Left renal cortex interstitium (tissue), 4 donors: ENCODE measurements at regions not wholly inside any gene's neighbourhood (a gene's known extent, or its start where the extent isn't known, plus 50 kb on each side); places are given as distances from the start of the nearest gene placed in this dataset.

ENCODE experiments used
- DNase-seq, 4 donors: peaks; one replicate each; pipeline ENCODE4 v3.0.0-alpha.2; 2013; ENCODE audit warnings: low read depth in 4 of 4, low spot score in 2 of 4, missing footprints in 1 of 4

DNA sequence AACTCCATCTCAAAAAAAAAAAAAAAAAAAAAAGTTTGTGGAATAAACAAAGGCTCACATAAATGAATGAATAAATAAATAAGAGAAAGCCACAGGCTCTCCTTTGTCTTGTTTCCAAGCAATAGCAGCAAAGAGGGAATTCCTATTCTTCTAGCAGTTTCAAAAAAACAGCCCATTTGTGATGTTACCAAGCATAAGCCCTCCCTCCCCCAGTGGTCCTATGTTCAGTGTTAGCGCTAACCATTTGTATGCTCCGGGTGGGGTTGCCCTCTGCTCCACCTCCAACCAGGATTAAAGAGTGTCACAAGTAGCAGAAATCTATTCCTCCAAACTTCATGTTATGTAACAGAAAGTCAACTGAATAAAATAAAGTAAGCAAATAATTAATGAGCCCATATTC, 1215.0 kb upstream of the TENM4 start:
- no peak for DNase-seq

GRCh38 chr11:80650966-80651365, 1210.1 kb upstream of the TENM4 start:
- DNase-seq: no peak

DNA sequence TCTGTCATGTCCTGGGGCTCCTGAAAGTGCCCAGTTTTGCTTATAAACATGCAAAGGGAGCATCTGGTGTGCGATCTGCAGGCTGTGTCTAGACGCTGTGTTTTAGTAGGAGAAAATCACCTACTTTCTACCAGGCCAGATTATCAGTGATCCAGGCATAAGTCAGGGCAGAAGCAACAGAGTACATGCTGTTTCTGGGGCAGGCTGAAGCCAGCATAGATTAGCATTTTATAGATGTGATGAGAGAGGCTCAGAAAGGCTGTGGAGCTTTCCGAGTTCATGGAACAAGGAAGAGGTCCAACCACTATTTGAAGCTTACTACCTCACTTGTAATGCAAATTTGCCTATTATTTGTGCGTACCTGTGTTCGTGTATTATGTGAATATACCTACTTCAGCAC, 1208.4 kb upstream of the TENM4 start:
- no peak for DNase-seq

DNA sequence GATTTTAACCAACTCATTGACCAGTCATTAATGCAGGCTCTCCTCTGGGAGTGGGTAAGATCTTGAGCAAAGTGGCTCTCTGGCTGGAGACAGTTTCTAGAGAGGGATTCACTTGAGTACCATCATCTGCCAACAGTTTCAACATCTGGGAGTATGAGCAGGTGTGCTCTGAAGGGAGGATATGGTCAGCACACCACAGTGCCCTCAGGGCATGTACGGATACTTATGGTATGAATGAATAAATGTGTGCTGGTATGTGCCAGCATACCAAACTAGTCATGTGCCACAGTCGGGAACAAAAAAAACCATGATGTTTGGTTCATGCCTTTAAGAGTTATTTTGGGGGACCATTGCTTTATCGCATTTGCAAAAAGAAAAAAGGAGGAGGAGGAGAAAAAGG, 1197.5 kb upstream of the TENM4 start:
- DNase-seq: no peak

DNA sequence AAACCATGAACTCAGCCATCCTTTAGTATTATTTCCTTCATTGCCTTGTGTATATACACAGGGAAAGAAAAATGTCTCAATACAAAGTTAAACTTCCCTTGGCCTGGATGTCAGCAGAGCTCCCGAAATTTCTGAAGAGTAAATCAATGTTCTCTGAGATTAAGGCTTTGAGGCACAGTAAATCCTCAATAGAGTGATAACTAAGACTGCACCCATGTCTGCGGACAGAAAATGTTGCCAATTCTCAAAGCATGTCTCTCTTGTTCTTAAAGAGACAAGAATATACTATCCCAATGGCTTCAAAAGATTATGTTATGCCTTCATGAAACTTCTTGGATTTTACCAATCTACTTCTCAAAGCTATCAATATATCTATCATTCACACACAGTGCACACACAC, 1196.7 kb upstream of the TENM4 start:
- DNase-seq: no peak

DNA sequence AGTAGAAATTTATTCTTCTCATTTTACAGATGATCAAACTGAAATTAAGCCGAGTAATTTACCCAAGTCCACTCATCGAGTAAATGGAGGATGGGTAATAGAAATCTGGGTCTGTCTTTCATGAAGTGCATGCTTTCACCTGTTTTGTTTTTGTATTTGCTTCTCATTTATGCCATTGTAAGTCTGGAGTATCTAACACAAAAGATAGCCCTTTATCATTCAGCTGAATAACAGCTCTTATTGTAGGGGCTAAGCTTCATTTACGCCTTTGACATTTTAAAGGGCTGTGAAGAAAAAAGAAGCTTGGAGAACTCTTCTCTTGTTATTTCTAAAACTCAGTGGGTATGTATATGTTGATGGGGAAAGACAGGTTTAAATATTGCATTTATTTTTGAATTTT, 1196.2 kb upstream of the TENM4 start:
- no peak for DNase-seq

DNA sequence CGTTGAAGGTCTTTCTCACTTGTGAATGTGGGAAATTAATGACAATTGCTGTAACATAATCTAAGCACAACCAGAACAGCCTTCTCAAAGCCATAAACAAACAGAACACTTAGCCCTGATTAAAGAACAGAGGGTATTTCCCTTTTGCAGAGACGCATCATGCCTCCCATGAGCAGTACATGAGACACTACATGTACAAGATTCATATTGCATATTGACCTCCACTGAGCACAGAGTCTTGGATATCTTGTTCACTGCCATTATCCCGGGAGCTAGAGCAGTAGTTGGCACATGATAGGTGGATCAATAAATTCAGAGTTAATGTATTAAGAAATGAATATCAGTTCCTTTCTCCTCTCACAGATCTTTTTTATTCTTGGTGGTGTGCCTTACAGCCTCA, 1194.3 kb upstream of the TENM4 start:
- DNase-seq: no peak

DNA sequence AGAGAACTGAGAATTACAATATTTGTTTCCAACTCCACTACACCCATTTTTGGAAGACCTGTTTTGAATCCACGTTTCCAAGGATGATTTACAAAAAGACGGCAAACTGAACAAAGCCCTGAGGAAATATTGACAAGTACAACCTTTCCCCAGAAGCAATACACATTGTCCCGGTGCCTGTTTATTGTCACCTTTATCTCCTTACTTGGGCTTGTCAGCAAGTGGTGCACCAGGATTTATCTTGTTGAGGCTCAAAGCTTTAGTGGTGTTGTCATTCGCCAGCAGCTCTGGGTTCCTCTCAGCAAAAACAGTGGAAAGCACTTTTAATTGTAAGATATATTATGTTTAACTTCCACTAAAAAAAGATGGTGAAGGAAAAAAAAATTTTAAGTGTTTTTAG, 1191.9 kb upstream of the TENM4 start:
- DNase-seq: no peak

DNA sequence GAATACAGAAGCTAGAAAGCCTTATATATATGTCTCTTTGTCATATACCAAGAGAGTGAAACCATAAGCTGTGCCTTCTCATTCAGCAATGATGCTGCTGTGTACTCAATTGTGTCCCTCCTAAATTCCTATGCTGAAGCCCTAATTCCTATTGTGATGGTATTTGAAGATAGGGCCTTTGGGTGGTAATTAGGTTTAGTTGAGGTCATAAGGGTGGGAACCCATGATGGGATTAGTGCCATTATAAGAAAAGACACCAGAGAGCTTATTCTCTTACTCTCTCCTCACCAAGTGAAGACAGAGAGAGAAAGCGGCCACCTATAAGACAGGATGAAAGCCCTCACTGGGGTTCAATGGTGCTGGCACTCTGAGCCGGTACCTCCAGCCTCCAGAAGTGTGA, 1191.3 kb upstream of the TENM4 start:
- DNase-seq: no peak

GRCh38 chr11:80629466-80629865, 1188.6 kb upstream of the TENM4 start:
- DNase-seq: no peak

DNA sequence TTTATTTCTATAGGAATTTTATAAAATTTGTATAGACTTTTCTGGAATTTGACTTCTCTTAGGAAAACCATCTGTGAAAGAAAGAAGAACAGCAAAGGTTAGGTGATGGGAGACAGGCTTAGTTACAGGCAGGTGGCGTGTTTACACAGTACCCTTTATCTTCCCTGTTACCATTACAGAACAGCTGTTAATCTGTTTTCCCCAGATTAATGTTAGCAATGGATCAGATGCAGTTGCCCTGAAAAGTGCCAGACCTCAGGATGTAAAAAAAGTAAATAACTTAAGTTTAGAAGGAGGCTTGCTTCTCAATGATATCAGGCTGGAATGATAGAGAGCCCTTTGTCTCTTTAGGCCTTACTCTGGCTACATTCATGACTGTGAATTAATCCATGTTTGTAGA, 1186.5 kb upstream of the TENM4 start:
- no peak for DNase-seq

DNA sequence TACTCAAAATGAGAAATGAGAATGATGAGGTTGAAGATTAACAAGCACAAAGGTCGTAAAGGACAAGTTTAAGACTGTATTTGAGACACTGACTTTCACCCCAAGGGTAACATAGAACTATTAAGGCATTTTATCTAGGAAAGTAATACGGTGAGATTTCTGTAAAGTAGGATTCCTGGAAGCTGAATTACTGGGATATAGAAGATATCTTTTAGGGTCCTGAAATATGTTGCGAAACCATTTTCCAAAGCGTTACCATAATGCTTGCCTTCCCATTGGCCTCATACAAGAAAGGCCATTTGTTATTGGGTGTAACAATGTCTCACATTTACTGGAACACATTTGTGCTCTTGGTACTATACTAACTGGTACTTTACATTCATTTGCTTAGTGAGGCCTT, 1185.9 kb upstream of the TENM4 start:
- no peak for DNase-seq

DNA sequence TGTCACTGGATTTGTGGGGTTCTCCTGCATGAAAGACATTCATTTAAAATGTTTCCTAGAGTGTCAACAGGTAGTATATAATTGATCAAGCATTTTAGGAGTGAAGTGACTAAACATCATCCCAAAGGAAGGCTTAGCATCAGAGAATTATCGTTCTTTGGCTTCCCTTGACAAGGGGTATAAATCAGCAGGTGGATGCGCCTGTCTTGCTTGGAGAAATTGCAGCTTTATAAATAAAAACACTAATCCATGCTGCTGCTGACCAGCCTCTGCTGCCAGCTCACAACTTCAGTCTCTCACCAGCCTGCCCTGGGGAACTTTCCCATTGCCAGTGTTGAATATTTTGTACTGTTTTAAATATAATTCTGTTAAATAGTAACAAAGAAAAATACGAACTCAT, 1184.7 kb upstream of the TENM4 start:
- no peak for DNase-seq

GRCh38 chr11:80621871-80622270, 1181.0 kb upstream of the TENM4 start:
- DNase-seq: no peak

DNA sequence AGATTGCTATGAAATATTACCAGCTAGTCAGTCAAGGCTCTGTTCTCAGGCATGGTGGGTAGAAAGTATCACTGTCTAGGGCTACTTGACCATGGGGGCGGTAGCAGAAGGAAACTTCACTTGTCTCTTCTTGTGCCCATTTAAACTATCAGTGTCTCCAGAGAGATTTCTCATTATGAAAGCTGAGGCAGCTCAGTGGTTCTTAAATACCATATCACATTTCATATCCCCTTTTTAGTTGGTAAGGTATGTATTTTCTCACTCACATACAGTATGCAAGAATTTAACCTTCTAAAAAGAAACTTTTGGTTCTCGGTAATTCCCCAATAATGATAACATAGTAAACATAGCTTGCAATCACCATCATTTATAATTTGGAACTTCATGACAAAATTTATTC, 1180.0 kb upstream of the TENM4 start:
- DNase-seq: no peak

DNA sequence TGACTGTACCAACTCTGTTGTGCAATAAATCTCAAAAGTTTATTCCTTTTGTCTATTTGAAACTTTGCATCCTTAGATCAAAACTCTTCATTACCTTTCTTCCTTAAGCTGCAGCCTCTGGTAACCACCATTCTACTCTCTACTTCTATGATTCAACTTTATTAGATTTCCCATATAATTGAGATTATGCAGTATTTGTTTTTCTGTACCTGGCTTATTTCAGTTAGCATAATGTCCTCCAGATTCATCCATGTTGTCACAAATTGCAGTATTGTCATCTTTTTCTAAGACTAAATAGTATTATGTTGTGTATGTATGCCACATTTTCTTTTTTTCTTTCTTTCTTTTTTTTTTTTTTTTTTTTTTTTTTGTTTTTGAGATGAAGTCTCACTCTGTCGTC, 1176.3 kb upstream of the TENM4 start:
- DNase-seq: no peak

GRCh38 chr11:80616070-80616800, 1175.4 kb upstream of the TENM4 start:
- no peak for DNase-seq

GRCh38 chr11:80613655-80614054, 1172.8 kb upstream of the TENM4 start:
- peak in 1 of 4 donors; percentile 6 for DNase-seq

- DNase-seq: no peak
Measured at GRCh38 chr11:80610516-80610915, 1169.7 kb upstream of the TENM4 start.

DNA sequence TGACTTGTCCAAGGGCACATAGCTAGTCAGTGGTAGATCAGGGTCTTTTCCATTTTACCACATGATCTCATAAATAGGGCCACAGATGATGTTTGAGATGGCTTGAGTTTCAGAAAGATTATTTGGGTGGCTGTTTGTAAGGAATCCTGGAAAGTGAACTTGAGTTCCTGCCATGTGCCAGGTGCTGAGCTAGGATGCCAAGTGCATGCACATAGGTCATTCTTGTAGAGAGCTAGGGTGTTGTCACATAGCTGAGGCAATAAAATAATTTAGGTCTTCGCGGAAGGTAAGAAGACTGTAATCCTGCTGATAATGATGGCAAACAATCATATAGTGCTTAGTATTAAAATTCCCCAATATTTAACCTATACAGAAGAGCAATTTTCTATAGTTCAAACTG, 1162.6 kb upstream of the TENM4 start:
- DNase-seq: no peak

GRCh38 chr11:80598905-80599304, 1158.1 kb upstream of the TENM4 start:
- no peak for DNase-seq

- DNase-seq: no peak
Measured at GRCh38 chr11:80596291-80596810, 1155.5 kb upstream of the TENM4 start.

GRCh38 chr11:80595011-80595410, 1154.2 kb upstream of the TENM4 start:
- no peak for DNase-seq
